GM10248 (cell line): ENCODE measurements at regions not wholly inside any gene's neighbourhood (a gene's known extent, or its start where the extent isn't known, plus 50 kb on each side); places are given as distances from the start of the nearest gene placed in this dataset.

Experiments used
- CTCF ChIA-PET: fragments of 300-600 bp; sonication (Branson Sonifier 250); formaldehyde crosslinking; extraction: SDS; loops from one replicate; lab custom pipeline; 2021; ENCODE audit warnings: antibody characterized with exemption; lab: Yijun Ruan, JAX
- POLR2A ChIA-PET: fragments of 350-650 bp; sonication (Branson Sonifier 250); formaldehyde crosslinking; extraction: SDS; loops from one replicate; lab custom pipeline; 2020; ENCODE audit warnings: antibody characterized with exemption; lab: Yijun Ruan, JAX
- DNase-seq: peaks from one replicate; pipeline ENCODE4 v3.0.0; 2012; ENCODE audit errors: extremely low spot score
- CTCF ChIP-seq: IDR thresholded peaks from 2 replicates; pipeline ENCODE4 v1.5.1; 2012; ENCODE audit warnings: mild to moderate bottlenecking, low read depth; ENCODE audit errors: extremely low read depth, missing control alignments, control extremely low read depth

- TF ChIP-seq CTCF, result no peak
- DNase-seq, result no peak
- POLR2A ChIA-PET, result no interaction called here
- CTCF ChIA-PET, result no interaction called here
Measured at GRCh38 chr15:57816599-57816998, 110.1 kb downstream of the POLR2M start.

GRCh38 chr15:57819646-57820045, 113.1 kb downstream of the POLR2M start:
- POLR2A ChIA-PET, result no interaction called here
- CTCF ChIA-PET, result no interaction called here

GRCh38 chr15:57820119-57820518, 113.6 kb downstream of the POLR2M start:
- ChIA-PET POLR2A (no interaction called here), CTCF (no interaction called here)
- no peak for DNase-seq
- TF ChIP-seq CTCF, result no peak

More at GRCh38 chr15:57819646-57820045, 113.1 kb downstream of the POLR2M start:
- no peak for DNase-seq
- TF ChIP-seq CTCF, result no peak

- no peak for TF ChIP-seq CTCF
- ChIA-PET CTCF (no interaction called here), POLR2A (no interaction called here)
- DNase-seq, result no peak
Measured at GRCh38 chr15:57821826-57822225, 115.3 kb downstream of the POLR2M start.

GRCh38 chr15:57823325-57823882, 116.9 kb downstream of the POLR2M start:
- ChIA-PET CTCF (interaction anchor here (0.7 kb wide), 1 partner anchor 42 kb away, joined by 3 read pairs; no protein-coding TSS in a partner anchor), POLR2A (no interaction called here)
- no peak for DNase-seq
- TF ChIP-seq CTCF, result no peak

- ChIA-PET POLR2A (no interaction called here), CTCF (no interaction called here)
- no peak for DNase-seq
- TF ChIP-seq CTCF, result no peak
Measured at GRCh38 chr15:57824186-57824585, 117.7 kb downstream of the POLR2M start.
